ENCODE measurements at regions not wholly inside any gene's neighbourhood (a gene's known extent, or its start where the extent isn't known, plus 50 kb on each side); places are given as distances from the start of the nearest gene placed in this dataset.

DNA sequence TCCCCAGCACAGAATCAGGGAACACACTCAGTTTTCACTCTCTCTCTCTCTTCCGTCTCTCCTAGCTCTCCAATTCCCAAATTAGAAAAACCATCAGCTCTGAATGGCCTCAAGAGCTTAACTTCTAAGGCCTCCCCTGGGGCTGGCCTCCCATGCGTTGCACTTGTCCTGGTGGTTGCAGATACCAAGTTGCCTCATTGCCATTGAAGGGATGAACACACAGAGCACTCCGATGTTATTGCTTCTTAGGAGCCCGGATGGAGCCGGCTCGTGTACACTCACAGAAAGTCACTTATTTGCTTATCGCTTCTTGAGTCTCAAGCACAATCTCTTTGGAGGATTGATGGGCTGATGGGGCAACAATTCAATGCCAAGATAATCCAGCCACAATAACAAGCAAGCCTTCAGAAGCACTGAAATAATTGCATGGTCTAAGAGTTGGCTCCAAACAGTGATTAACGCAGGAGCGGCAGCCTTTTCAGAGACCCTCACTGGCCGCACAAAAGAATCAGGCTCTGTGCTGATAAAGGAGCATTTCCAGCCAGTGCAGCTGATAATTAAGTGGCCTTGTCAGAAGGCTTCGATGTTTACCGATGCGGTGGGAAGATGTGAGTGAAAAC is 175.8 kb upstream of the TMEM132C start:
- WGBS (ENCODE audit: insufficient coverage, insufficient replicate concordance, low lambda C conversion rate, missing lambda C conversion rate), result 37% methylated on average over 13 of the region's 13 CpGs
- BruUV-seq (replicated peaks), result no TSS peak
- intact Hi-C loops (cut with micrococcal nuclease; ENCODE audit: unreplicated experiment) (no loop called here), in situ Hi-C loops (cut with MboI) (no loop called here)
- H3K9ac ChIP-seq (ENCODE audit: control insufficient read depth, insufficient read depth, low read length), result no peak overlapping the region
- H3K4me1 ChIP-seq (ENCODE audit: control insufficient read depth, insufficient read depth, low read length), result no peaks in the 10 kb centered on the region
- no peak overlapping the region for H3K4me3 ChIP-seq
- FAIRE-seq (no peak), ATAC-seq (no peak), DNase-seq (ENCODE audit: low read depth, low spot score) (no peak)
- no peak overlapping the region for H2AFZ ChIP-seq (ENCODE audit: control insufficient read depth, low read depth, low read length)
- POLR2A ChIA-PET, result no interaction called here
- RAD21 ChIA-PET (ENCODE audit: unreplicated experiment), result no interaction called here
- CTCF ChIA-PET, result no interaction called here
- H3K4me2 ChIP-seq (ENCODE audit: control insufficient read depth, insufficient read depth), result no peak overlapping the region
- H3K27ac ChIP-seq (ENCODE audit: control insufficient read depth, insufficient read depth), result no peak overlapping the region
- no peaks in the 10 kb centered on the region for H3K79me2 ChIP-seq (ENCODE audit: control insufficient read depth, insufficient read depth, low read length)
- no peaks in the 10 kb centered on the region for H4K20me1 ChIP-seq (ENCODE audit: control insufficient read depth, insufficient read depth)
- no peaks in the 10 kb centered on the region for H3K27me3 ChIP-seq (replicated peaks in 1 of 2; ENCODE audit: control insufficient read depth in 2 of 2, insufficient read depth in 2 of 2, low read length in 1 of 2)
- no peaks in the 10 kb centered on the region for H3K36me3 ChIP-seq (ENCODE audit: control insufficient read depth in 2 of 2, insufficient read depth in 2 of 2, low read length in 1 of 2)
- H3K9me3 ChIP-seq (replicated peaks; ENCODE audit: control insufficient read depth, insufficient read depth, low read length), result no peaks in the 10 kb centered on the region
- SMC1A ChIA-PET (ENCODE audit: uncharacterized antibody, unreplicated experiment), result interaction anchor here (0.6 to 0.7 kb wide), 2 partner anchors 48 to 604 kb away, joined by 3 read pairs; no protein-coding TSS in a partner anchor
- TF ChIP-seq PBX3 (IDR thresholded peaks at IDR 0.05; ENCODE audit: insufficient replicate concordance, low read depth, low read length) (no peak), NFYB (IDR thresholded peaks at IDR 0.05; ENCODE audit: insufficient read depth, low read depth, low read length) (no peak), ETV6 (conservative IDR thresholded peaks at IDR 0.05 in 1 of 2, IDR thresholded peaks at IDR 0.05 in 1 of 2; ENCODE audit: borderline replicate concordance in 1 of 2, low read depth in 1 of 2) (no peak), MTA2 (IDR thresholded peaks at IDR 0.05; ENCODE audit: low read depth) (no peak), POLR2AphosphoS5 (IDR thresholded peaks at IDR 0.05; ENCODE audit: low read length) (no peak), NFIC (IDR thresholded peaks at IDR 0.05; ENCODE audit: low read depth, low read length) (no peak), ZNF384 (IDR thresholded peaks at IDR 0.05; ENCODE audit: borderline replicate concordance, low read depth, low read length) (no peak), BRCA1 (IDR thresholded peaks at IDR 0.05; ENCODE audit: low read depth, low read length) (no peak), CREM (IDR thresholded peaks at IDR 0.05; ENCODE audit: low read depth) (no peak), NR2C2 (IDR thresholded peaks at IDR 0.05; ENCODE audit: borderline replicate concordance, control insufficient read depth, insufficient read length, low read depth) (no peak), RAD51 (IDR thresholded peaks at IDR 0.05) (no peak), PKNOX1 (IDR thresholded peaks at IDR 0.05) (no peak), RFX5 (IDR thresholded peaks at IDR 0.05; ENCODE audit: low read depth, low read length) (no peak), PAX5 (IDR thresholded peaks at IDR 0.05; ENCODE audit: borderline replicate concordance, low read depth, low read length) (no peak), E2F8 (IDR thresholded peaks at IDR 0.05; ENCODE audit: low read depth, partially characterized antibody) (no peak)
- TF ChIP-seq, protein P1, sequence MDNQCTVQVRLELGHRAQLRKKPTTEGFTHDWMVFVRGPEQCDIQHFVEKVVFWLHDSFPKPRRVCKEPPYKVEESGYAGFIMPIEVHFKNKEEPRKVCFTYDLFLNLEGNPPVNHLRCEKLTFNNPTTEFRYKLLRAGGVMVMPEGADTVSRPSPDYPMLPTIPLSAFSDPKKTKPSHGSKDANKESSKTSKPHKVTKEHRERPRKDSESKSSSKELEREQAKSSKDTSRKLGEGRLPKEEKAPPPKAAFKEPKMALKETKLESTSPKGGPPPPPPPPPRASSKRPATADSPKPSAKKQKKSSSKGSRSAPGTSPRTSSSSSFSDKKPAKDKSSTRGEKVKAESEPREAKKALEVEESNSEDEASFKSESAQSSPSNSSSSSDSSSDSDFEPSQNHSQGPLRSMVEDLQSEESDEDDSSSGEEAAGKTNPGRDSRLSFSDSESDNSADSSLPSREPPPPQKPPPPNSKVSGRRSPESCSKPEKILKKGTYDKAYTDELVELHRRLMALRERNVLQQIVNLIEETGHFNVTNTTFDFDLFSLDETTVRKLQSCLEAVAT (IDR thresholded peaks at IDR 0.05), result no peak
- TF ChIP-seq, protein P2, sequence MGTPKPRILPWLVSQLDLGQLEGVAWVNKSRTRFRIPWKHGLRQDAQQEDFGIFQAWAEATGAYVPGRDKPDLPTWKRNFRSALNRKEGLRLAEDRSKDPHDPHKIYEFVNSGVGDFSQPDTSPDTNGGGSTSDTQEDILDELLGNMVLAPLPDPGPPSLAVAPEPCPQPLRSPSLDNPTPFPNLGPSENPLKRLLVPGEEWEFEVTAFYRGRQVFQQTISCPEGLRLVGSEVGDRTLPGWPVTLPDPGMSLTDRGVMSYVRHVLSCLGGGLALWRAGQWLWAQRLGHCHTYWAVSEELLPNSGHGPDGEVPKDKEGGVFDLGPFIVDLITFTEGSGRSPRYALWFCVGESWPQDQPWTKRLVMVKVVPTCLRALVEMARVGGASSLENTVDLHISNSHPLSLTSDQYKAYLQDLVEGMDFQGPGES (IDR thresholded peaks at IDR 0.05), result no peak
